GM19463 (cell line): ENCODE measurements at regions not wholly inside any gene's neighbourhood (a gene's known extent, or its start where the extent isn't known, plus 50 kb on each side); places are given as distances from the start of the nearest gene placed in this dataset.
"Not testable (repeated sequence)": the region's sequence is repeated elsewhere in the genome, so short reads cannot be mapped to it uniquely, and the experiment has no call there.

Experiments used
- ATAC-seq: cut with Tn5 transposase; IDR thresholded peaks from one replicate; pipeline ENCODE4 v1.9.1; 2021; ENCODE audit warnings: mild to moderate bottlenecking, moderate library complexity; ENCODE audit not compliant: unreplicated experiment

DNA sequence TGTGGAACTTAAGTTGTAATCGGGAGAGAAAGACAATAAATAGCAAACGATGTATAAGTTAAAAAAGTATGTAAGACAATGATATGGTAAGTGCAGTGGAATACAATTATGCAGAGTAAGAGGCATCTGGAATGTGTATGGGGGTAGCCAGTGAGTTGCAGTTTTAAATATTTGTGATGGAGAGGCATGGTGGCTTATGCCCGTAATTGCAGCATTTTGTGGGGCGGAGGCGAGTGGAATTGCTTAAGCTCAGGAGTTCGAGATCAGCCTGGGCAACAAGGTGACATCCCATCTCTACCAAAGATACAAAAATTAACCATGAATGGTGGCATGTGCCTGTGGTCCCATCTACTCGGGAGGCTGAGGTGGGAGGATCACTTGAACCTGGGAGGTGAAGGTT is 52.5 kb upstream of the WDFY3 start:
- no peak for ATAC-seq

DNA sequence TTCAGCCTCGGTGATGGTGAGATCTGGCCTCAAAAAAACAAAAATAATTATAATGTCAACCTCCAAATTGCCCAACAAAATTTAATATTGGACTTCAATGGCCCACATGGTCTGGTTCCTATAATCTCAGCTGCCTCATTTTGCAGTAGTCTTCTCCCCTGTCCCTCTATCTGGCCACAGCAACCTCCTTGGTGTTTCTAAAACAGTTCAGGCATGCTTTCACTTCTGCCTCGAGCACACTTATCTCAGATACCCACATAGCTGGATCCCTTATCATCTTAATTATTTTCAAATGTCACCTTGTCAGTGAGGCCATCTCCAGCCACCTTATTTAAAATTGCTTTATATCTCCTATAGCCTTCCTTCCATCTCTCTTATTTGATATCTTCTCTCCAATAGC is 52.9 kb upstream of the WDFY3 start:
- ATAC-seq, result no peak

DNA sequence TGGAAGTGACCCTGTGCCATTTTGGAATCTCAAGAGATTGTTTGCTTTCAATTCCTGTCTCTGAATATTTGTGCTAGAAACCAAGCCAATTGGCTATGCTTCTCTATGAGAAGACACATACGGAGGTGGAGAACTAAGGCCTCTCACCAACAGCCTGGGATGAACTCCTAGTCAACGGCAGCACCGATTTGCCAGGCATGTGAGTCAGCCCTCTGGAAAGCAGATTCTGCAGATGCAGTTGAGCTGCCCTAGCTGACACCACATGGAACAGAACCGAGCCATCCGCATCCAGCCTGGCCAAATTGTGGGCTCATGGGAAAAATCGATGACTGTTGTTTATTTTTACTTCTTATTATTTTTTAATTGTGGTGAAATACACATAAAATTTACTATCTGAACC is 58.2 kb upstream of the WDFY3 start:
- ATAC-seq, result no peak

DNA sequence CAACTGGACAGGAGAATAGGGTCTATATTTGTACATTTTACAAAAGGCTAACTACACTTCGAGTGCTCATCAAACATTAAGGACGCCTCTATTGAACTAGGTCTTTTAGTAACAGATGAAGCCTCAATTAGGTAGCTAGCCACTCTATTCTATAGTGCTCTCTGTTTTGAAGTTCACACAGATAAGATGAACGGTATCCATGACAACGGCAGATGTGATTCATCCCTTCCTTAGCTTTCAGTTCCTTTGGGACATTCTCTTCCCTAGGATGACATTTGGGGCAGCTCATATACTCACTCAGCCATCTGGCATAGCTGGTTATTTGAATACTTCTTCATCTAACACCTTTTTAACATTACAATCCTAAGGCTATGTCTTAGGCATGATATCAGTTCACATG is 62.4 kb upstream of the WDFY3 start:
- no peak for ATAC-seq

DNA sequence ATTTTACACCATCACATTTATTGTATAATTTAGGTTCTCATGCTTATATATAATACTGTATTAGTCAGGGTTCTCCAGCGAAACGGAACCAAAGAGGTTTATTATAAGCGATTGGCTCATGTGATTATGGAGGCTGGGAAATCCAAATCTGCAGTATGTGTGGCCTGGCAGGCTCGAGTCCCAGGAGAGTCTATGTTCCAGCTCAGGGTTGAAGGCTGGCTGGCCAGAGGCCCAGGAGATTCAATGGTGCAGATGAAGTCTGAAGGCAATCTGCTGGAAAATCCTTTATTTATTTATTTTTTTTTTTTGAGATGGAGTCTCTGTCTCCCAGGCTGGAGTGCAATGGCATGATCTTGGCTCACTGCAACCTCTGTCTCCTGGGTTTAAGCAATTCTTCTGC is 63.0 kb upstream of the WDFY3 start:
- no peak for ATAC-seq

GRCh38 chr4:85030156-85030555 is 63.7 kb upstream of the WDFY3 start:
- no peak for ATAC-seq

GRCh38 chr4:85033838-85034237 is 67.3 kb upstream of the WDFY3 start:
- not testable (repeated sequence) for ATAC-seq

GRCh38 chr4:85039526-85039925 is 73.0 kb upstream of the WDFY3 start:
- ATAC-seq, result no peak

- ATAC-seq, result peak; percentile 74
Measured at GRCh38 chr4:85043812-85044496, 77.5 kb upstream of the WDFY3 start.

DNA sequence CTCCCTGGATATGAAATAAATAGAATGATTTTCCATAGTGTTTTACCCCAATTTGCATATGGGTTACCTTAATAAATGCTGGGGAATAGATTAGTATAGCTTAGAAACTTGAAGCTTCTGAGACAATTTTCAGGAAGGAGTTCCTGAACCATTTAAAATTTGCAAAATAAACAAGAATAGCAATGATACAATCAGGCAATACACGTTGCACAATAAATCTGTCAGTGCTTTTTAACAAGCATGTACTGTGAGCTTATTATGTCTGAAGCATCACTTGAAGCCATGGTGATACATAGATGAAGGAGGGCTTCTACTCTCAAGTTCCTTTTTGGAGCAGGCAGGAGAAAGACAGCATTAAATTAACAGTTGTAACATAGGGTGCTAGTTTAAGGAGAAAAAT is 84.2 kb upstream of the WDFY3 start:
- ATAC-seq, result no peak

- ATAC-seq, result no peak
Measured at GRCh38 chr4:85051526-85051925, 85.0 kb upstream of the WDFY3 start.

- ATAC-seq, result not testable (repeated sequence)
Measured at GRCh38 chr4:85054925-85055324, 88.4 kb upstream of the WDFY3 start.

DNA sequence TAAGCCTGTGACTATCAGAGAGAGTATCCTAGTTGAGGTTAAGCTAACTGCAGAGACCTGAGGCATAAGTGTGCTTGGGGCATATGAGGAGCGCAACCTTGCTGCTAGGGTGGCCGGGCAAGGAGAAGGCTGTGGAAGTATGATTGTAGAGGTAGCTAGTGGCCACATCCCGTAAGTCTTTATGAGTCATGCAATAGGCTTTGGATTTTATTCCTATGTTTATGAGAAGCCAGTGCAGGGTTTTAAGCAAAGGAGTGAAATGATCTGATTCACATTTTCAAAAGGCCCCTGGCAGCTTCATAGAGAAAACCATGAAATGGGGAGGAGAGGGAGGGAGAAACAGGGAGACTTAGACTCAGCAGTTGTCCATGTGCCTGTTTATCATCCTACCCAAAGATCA is 92.1 kb upstream of the WDFY3 start:
- ATAC-seq, result no peak

DNA sequence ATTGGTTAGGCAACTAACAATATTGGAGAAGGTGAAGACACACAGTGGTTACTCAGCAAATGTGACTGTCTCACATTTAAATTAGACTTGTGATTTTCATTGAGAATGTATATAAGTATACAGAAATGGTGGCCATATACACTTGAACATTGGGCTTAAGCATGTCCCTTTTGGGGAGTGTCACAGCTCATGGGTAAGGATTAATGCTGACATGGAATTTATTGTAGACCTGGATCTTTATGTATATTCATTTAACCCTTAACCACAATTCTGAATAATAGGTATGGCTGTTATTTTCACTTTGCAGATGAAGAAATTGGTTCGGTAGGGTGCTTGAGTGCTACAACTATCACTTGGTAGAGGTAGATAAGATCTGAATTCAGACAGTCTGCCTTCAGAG is 95.5 kb upstream of the WDFY3 start:
- no peak for ATAC-seq

GRCh38 chr4:85062466-85062865 is 96.0 kb upstream of the WDFY3 start:
- no peak for ATAC-seq

DNA sequence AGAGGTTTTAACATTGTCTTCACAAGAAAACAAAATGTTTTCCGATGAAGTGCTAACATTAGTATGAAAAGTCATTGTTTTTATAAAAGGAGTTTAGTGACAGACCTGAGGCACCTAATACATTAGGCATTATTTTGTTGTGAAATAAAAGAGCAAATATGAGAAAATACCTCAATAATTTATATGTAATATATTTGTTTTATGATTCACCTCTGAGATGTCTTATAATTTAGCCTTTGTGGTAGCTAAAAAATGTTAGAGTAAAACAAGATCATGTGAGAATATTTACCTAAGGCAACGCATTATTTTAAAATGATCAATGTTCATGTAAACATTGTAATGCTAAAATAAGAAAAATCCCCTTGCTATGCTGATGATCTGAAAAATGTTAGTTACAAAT is 100.9 kb upstream of the WDFY3 start:
- ATAC-seq, result no peak

DNA sequence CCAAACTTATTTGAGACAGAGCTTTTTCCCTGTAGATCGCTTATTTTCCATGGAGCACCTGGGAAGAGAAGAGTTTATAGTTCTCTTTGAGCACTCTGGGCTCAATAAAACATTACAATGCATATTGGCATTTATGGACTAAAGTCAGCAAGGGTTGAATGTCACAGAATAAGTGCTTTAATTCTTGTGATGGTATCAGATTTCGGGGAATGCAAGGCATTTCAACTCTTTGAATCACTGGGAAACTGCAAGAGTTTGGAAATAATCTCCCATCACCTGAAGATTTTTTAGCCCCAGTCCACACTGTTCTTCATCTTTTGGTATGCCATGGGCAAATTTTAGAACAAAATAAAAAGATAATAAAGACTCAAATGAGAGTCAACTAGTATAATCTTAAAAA is 111.5 kb upstream of the WDFY3 start:
- ATAC-seq, result no peak

DNA sequence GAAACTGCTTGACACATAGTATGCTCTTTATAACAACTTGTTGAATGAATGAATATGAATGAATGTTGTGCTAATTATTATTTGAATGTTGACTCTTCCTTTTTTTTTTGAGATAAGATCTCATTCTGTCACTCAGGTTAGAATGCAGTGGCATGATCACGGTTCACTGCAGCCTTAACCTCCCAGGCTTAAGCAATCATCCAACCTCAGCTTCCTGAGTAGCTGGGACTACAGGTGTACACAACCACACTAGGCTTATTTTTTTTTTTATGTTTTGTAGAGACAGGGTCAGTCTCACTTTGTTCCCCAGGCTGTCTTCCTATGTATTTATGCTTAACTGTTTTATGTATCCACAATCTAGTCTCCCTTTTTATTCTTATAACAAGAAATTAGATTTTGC is 114.7 kb upstream of the WDFY3 start:
- no peak for ATAC-seq

- peak; percentile 93 for ATAC-seq
Measured at GRCh38 chr4:85084371-85085094, 118.0 kb upstream of the WDFY3 start.

- ATAC-seq, result no peak
Measured at GRCh38 chr4:85086721-85087120, 120.2 kb upstream of the WDFY3 start.

- no peak for ATAC-seq
Measured at GRCh38 chr4:85092536-85092935, 126.0 kb upstream of the WDFY3 start.

GRCh38 chr4:85092943-85093342 is 126.5 kb upstream of the WDFY3 start:
- no peak for ATAC-seq

DNA sequence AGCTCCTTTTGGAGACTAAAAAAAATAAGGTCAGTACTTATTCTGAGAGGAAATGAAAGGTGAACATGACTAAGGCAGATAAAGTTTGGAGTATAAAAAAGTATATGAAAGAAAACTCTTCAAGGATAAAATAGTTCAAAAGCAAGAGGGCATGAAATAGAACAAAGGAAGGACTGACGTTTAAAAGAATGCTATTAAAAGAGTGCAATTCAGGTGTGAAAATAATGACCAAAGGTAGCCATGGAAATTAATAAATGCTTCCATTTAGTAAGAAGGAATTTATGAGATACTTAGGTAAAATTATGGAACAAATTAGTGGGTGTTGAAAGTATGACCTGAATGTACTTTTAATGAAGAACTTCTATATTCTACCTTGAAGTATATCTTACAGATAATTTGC is 128.2 kb upstream of the WDFY3 start:
- ATAC-seq, result no peak
